ENCODE measurements at regions not wholly inside any gene's neighbourhood (a gene's known extent, or its start where the extent isn't known, plus 50 kb on each side); places are given as distances from the start of the nearest gene placed in this dataset.
A peak's percentile ranks its signal among the peaks of the same experiment; 100 is the strongest.
"Not testable (repeated sequence)": the region's sequence is repeated elsewhere in the genome, so short reads cannot be mapped to it uniquely, and the experiment has no call there.

DNA sequence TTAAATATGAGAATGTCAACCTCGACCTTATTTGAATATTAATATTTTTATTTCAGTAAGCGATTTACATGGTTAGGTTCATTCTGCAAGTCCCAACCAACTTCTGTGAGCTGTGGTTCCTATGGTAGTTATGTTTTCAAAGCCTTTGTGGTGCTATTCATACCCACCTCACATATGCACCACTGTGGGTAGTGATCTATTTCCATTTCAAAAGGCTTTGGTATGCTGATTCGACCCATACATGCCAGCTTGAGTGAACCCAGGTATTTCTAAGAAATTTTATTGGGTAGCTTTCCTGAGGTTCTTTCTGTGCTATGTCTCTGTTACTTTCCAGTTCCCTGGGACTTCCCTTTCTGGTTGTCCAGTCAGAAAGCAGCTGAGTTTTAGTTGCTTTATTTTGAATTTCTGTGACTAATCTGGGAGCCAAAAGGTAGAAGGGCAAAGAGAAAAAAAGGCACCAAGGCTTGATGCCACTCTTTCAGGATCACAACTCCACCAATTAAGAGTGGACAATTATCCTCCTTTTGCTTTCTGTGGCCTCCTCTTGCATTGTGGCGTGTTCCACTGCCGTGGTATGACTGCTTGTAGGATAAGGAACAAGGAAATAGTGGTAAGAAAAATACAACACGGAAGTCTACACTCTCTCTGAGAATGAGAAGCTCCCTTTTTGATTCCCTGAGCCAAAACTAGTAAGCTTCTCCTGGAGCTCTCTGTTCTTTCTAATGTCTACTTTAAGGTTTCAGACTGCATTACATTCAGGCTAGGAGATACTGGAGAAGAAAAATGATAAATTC is 729.1 kb downstream of the NOVA1 start:
- no peak for DNase-seq (ENCODE audit: low spot score)

- DNase-seq (ENCODE audit: low spot score): no peak
These were observed 736.4 kb downstream of the NOVA1 start for GRCh38 chr14:25861406-25861805.

DNA sequence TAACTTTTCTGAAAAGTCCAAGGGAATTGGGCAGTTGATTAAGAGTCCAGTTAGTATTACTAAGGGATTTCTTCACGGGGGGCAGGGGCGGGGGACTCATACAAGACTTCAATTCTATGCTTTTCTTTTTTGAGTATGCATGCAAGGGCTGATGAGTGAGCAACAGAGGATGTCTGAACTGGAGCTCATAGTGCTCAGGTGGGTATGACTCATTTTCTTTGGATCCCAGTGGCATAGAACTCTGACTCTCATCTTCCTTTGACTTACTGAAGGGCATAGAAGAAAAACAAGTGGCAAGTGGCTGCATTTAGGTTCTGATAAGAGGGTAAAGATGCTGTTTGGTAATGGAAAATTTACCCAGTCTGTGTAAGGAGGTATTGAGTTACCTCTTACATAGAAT is 749.2 kb downstream of the NOVA1 start:
- DNase-seq (ENCODE audit: low spot score): peak; percentile 19

DNA sequence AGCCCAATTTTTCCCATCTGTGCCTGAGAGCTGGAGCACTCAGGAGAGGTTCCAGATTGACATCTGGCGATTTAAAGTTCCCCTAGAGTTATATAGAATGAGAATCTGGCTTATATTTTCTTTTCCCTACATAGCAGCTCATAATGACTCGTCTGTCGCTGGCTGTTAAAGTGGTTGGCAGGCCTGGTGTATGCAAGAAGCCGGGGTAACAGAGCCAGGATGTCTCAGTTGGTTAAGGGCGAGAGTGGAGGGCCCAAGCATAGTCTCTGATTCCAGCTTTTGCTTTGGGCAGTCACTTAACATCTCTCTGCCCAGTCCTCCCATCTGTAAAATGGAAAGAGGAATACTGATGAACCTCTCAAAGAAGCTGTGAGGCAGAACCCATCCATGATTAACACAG is 751.6 kb downstream of the NOVA1 start:
- no peak for DNase-seq (ENCODE audit: low spot score)

DNA sequence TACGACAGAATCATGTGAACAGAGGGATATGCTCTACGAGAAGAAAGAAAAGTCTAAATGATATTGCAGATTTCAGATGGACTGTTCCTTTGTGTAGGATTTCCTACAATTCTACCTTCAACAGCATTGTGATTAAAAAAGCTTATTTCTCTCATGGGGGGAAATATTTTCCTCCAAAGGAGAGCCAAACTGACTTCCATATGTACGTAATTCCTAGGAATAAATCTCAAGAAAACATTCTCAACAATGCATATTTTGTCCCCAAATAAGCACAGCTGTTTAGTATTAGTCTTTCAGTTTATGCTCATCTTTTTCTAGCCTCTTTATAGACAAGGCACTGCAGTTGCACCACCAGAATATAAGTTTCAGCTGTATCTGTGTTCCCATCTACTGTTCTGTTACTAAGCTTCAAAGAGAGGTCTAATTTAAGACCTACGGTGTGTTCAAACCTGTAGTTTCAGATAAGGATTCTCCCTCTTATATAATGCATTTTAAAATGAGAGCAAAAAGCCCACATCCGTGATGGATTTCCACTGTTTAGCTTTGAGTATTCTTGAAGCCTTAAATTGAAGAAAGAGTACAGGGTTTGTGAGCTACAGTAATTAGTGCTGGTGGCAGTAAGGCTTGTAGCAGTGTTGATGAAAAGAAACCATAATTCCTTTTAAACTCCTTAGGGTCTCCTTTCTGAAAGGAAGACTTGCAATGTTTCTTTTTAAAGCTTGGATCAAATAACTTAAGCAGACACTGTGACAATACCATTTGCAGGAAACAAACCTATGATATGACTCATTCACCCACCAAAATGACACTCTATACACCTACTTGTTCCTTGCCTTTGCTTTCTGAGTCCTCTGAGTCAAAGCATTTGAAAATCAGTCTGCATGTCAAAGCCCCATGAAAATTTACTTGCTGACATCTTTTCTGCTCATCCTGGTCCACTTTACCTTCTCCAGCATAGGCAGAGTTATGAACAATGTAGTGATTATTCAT is 754.1 kb downstream of the NOVA1 start:
- DNase-seq (ENCODE audit: low spot score): no peak

- DNase-seq (ENCODE audit: low spot score): no peak
These were observed 756.6 kb downstream of the NOVA1 start for GRCh38 chr14:25841226-25841625.

DNA sequence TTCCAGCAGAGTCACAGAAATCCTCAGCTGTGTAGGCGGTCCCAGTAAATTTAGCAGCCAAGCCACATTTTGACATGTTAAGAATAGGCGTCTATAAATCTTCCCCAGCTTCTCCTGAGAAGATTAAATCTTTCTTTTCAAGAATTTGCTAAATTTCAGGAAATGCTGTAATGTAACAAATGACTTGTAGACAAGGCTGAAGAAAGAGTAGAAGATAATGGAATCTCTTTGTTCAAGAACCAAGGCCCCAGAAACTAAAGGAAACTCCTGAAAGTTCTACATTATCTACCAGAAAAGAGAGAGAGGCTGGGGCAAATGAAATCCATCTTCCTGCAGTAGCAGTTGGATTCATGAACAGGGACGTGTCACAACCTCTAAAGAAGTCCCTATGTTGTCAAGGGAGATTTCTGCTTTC is 760.3 kb downstream of the NOVA1 start:
- no peak for DNase-seq (ENCODE audit: low spot score)

GRCh38 chr14:25836636-25837035 is 761.2 kb downstream of the NOVA1 start:
- DNase-seq (ENCODE audit: low spot score): no peak

DNA sequence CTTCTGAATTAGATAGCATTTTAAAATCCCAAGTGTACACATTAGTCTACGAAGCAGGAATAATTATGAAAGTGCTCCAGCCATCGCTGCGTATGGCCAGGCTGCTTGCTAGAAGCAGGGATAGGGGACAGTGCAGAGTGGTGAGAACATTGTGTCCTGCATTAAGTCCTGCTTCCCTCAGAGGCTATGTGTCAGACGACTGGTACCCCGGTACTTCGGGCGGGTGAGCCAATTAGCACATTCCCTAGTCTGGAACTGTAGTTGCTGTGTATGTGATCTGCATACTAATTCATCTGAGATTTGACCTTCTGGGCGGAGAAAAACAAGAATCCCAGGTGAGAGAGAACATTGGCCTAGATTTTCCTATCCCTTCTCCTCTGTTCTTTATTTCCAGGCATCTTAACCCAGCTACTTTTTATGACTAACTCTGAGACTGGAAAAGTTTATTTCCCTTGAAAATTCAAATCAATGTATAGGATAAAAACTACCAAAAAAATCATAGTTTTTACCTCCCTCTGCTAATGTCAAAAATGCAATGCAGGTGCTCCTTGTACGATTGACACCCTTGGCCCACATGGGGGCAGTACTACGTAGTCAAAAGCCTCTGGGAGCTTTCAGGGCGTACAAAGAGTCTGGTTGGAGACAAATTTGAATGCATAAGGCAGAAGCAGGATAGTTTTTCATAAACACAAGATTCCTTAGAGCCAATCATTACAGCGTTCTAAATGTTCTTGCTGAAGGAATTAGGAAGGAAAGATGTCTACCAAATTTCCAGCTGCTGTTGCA is 764.3 kb downstream of the NOVA1 start:
- peak; percentile 53 for DNase-seq (ENCODE audit: low spot score)

DNA sequence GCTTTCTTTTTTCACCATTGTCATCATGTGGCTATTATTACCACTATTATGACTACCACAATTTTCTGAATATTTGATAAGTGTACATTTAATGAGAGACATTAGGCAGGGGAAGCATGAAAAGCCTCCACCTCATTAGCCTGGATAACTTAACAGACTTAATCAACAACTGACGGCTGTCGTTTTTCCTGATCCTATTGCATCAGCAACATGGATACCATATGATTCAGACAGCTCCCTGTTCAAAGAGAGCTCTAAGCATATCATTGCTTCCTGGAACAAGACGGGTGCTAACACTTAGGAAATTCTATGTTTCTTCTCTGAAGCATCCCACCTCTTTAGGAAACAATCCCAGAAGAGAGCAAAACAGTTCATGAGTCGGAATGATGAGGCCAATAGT is 765.2 kb downstream of the NOVA1 start:
- DNase-seq (ENCODE audit: low spot score): no peak

DNA sequence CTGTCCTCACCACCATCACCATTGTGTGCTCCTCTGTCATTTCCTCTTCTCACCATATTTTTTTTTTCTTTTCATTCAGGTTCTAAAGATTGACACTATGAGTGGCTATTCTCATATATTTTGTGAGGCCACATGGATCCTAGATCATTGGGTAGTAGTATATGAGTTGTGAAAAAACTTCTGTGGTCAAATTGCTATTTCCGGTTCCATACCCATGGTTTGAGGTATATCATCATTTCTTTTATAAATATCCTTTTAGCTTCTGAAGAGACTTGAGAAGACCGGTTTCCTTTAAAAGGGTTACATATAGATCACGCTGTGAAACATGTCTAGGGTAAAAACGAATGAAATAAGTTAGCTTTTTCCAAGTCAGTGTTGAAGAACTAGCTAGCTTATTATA is 769.3 kb downstream of the NOVA1 start:
- no peak for DNase-seq (ENCODE audit: low spot score)

DNA sequence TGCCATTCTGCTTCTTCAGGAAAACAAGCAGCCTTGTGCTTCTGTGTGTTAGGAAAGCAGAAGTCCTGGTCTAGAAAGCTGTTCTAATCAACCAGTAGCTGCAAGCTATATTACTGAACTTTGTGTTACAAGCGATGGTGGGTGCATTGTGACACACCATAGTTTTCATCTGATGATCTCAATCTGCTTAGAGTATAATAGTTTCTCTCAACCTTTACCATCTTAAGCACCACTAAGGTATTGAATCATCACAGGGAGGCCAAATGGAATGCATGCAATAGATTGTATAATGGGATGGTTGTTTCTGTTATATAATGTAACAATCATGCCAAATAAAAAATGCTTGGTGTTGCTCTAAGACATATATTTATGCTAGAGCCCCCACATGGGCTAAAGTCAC is 771.7 kb downstream of the NOVA1 start:
- no peak for DNase-seq (ENCODE audit: low spot score)

GRCh38 chr14:25820368-25820767 is 770.4 kb upstream of the STXBP6 start:
- DNase-seq (ENCODE audit: low spot score): no peak

DNA sequence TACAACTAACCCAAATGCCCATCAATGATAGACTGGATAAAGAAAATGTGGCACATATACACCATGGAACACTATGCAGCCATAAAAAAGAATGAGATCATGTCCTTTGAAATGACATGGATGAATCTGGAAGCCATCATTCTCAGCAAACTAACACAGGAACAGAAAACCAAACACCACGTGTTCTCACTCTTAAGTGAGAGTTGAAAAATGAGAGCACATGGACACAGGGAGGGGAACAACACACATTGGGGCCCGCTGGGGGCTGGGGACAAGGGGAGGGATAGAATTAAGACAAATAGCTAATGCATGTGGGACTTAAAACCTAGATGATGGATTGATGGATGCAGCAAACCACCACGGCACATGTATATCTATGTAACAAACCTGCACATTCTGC is 764.7 kb upstream of the STXBP6 start:
- DNase-seq (ENCODE audit: low spot score): not testable (repeated sequence)

GRCh38 chr14:25803386-25804018 is 753.6 kb upstream of the STXBP6 start:
- DNase-seq (ENCODE audit: low spot score): no peak

- DNase-seq (ENCODE audit: low spot score): no peak
These were observed 750.9 kb upstream of the STXBP6 start for GRCh38 chr14:25800841-25801240.

- DNase-seq (ENCODE audit: low spot score): no peak
These were observed 738.3 kb upstream of the STXBP6 start for GRCh38 chr14:25788252-25788651.

DNA sequence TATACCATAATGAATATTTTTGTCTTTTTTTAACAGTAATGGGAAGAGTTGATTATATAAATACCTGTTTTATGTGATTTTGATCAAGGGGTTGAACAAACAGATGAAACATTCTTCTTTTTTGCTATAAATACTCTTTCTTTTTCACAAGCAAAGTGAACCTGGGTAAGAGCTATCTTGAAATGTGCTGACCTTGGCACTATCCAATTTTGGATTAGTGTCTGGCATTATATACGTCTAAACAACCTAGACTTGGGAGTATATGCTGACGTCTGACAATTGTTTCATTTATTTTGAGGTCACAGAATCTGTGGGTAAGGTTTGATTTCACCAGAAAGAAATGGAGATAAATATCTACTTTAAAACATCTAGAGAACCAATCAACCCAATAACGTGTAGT is 716.0 kb upstream of the STXBP6 start:
- no peak for DNase-seq (ENCODE audit: low spot score)

GRCh38 chr14:25759920-25760655 is 710.1 kb upstream of the STXBP6 start:
- DNase-seq (ENCODE audit: low spot score): no peak

DNA sequence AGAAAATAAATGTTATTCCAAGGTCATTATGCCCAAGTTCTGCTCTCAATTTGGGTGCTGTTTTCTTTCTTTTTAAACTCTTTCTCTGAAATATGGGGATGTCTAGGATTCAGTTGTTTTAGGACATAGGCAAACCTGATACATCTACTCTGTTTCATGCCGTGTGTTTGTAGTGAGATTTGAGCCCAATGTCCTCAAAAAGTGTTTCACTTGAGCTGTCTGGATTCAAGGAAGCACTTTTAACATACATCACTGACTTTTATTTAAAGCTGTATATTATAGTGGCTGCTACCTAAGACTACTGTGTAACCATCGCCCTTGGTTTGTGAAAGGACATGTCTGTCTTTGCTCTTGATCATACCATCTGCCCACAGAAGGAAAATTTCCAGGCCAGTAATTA is 709.3 kb upstream of the STXBP6 start:
- DNase-seq (ENCODE audit: low spot score): no peak

- DNase-seq (ENCODE audit: low spot score): no peak
These were observed 707.4 kb upstream of the STXBP6 start for GRCh38 chr14:25757364-25757763.
